Vagina (tissue), 2 donors: ENCODE measurements at regions not wholly inside any gene's neighbourhood (a gene's known extent, or its start where the extent isn't known, plus 50 kb on each side); places are given as distances from the start of the nearest gene placed in this dataset.

ENCODE experiments used
- CTCF ChIP-seq, 3 experiments: fragments of 450-650 bp in 2 of 3; fragments of 200-600 bp in 1 of 3; sonication (generic) in 1 of 3; IDR thresholded peaks; one replicate each; pipeline ENCODE4 v1.5.1; 2017 to 2019; ENCODE audit warnings: antibody characterized with exemption in 3 of 3, mild to moderate bottlenecking in 2 of 3, moderate library complexity in 2 of 3
- POLR2A ChIP-seq, 2 donors: fragments of 450-650 bp; IDR thresholded peaks; one replicate each; pipeline ENCODE4 v1.6.1; 2017; ENCODE audit warnings: antibody characterized with exemption in 2 of 2, mild to moderate bottlenecking in 2 of 2, moderate library complexity in 2 of 2

DNA sequence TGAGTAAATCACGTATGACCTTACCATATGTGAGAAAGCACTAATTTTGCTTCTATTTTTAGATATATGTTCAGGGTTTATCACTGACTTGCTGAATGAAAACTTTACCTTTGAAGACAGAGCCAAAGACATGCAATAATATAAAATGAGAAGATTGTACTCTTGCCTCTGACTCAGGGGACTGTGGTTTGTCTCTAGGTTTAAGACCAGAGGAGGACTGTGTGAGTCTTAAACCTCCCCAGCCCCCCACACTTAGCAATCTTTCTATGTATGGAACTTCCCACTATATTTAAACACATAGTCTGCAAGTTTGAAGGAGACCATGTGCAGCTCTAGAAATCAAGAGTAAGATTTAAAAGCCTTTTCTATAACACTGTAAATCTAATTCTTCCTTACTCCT is 368.7 kb upstream of the FAM241A start:
- TF ChIP-seq CTCF (IDR thresholded peaks at IDR 0.05) = no peak
- no peak for TF ChIP-seq POLR2A (IDR thresholded peaks at IDR 0.05)
